Spleen (tissue), 7 donors: ENCODE measurements at regions not wholly inside any gene's neighbourhood (a gene's known extent, or its start where the extent isn't known, plus 50 kb on each side); places are given as distances from the start of the nearest gene placed in this dataset.

ENCODE experiments used
- CTCF ChIP-seq, 11 experiments: fragments of 200-600 bp in 7 of 11; fragments of 450-650 bp in 4 of 11; sonication (generic) in 4 of 11; IDR thresholded peaks in 8 of 11; conservative IDR thresholded peaks in 3 of 11; 1 replicate in 7 of 11; 2 replicates in 4 of 11; pipeline versions ENCODE4 v1.4.0 to v1.8.0; 2016 to 2021; ENCODE audit warnings: antibody characterized with exemption in 11 of 11, inconsistent platforms in 4 of 11, mild to moderate bottlenecking in 1 of 11
- POLR2AphosphoS5 ChIP-seq, 3 donors: sonication (generic); formaldehyde crosslinking; IDR thresholded peaks; one replicate each; pipeline ENCODE4 v1.5.1; 2017; ENCODE audit warnings: antibody characterized with exemption in 3 of 3
- donor health status: DM: no; HTN: no; CAD: no; lungs with moderate emphysema.
- donor health status: DM: no; HTN: no; CAD: no.
- donor health status: DM: no; HTN: no; CAD: no.

- TF ChIP-seq CTCF (IDR thresholded peaks at IDR 0.05 in 8 of 11, conservative IDR thresholded peaks at IDR 0.05 in 3 of 11) = no peak
- TF ChIP-seq POLR2AphosphoS5 (IDR thresholded peaks at IDR 0.05) = no peak
Observed at GRCh38 chr15:96958721-96959120, 628.2 kb downstream of the NR2F2 start.
